Mammary epithelial cell (primary cell): ENCODE measurements at regions not wholly inside any gene's neighbourhood (a gene's known extent, or its start where the extent isn't known, plus 50 kb on each side); places are given as distances from the start of the nearest gene placed in this dataset.

Experiments used
- CTCF ChIP-seq, 2 donors: IDR thresholded peaks in 1 of 2; conservative IDR thresholded peaks in 1 of 2; 2 replicates each; pipeline ENCODE4 v1.5.1; 2011 to 2012; ENCODE audit warnings: inconsistent platforms in 2 of 2, low read length in 2 of 2, mild to moderate bottlenecking in 2 of 2, control low read depth in 1 of 2, low read depth in 1 of 2; ENCODE audit not compliant: insufficient read depth in 1 of 2; ENCODE audit errors: extremely low read depth in 1 of 2
- EZH2 ChIP-seq: IDR thresholded peaks from 2 replicates; pipeline ENCODE4 v1.6.1; 2012; ENCODE audit warnings: low read length, inconsistent platforms, borderline replicate concordance

GRCh38 chr1:103371234-103371633 lies 154.3 kb upstream of the RNPC3 start:
- TF ChIP-seq CTCF (conservative IDR thresholded peaks at IDR 0.05 in 1 of 2, IDR thresholded peaks at IDR 0.05 in 1 of 2; ENCODE audit: extremely low read depth in 1 of 2, insufficient read depth in 1 of 2, low read depth in 1 of 2, low read length in 2 of 2) (no peak), EZH2 (no peak)
